Ovary (tissue), 3 donors: ENCODE measurements at regions not wholly inside any gene's neighbourhood (a gene's known extent, or its start where the extent isn't known, plus 50 kb on each side); places are given as distances from the start of the nearest gene placed in this dataset.

Source experiments
- CTCF ChIP-seq, 3 donors: fragments of 450-650 bp in 2 of 3; fragments of 200-600 bp in 1 of 3; IDR thresholded peaks; one replicate each; pipeline versions ENCODE4 v1.5.1 to v1.8.0; 2016 to 2022; ENCODE audit warnings: antibody characterized with exemption in 3 of 3, mild to moderate bottlenecking in 1 of 3
- POLR2A ChIP-seq: fragments of 450-650 bp; IDR thresholded peaks from one replicate; pipeline ENCODE4 v1.6.1; 2017; ENCODE audit warnings: antibody characterized with exemption, mild to moderate bottlenecking, moderate library complexity
- donor health status: DM: no; HTN: no; CAD: no.

GRCh38 chr5:110165366-110165765 is 475.6 kb downstream of the MAN2A1 start:
- TF ChIP-seq CTCF (IDR thresholded peaks at IDR 0.05) (no peak), POLR2A (no peak)
